ENCODE measurements at regions not wholly inside any gene's neighbourhood (a gene's known extent, or its start where the extent isn't known, plus 50 kb on each side); places are given as distances from the start of the nearest gene placed in this dataset.

- TF ChIP-seq CTCF (IDR thresholded peaks at IDR 0.05; ENCODE audit: poor library complexity) = no peak
- TF ChIP-seq EZH2 (IDR thresholded peaks at IDR 0.05; ENCODE audit: borderline replicate concordance) = no peak
These were observed 492.7 kb downstream of the IRS1 start for GRCh38 chr2:226306969-226307368.

Data from hepatocyte (in vitro differentiated cells).